NCI-H2107 (cell line): ENCODE measurements at regions not wholly inside any gene's neighbourhood (a gene's known extent, or its start where the extent isn't known, plus 50 kb on each side); places are given as distances from the start of the nearest gene placed in this dataset.
A peak's percentile ranks its signal among the peaks of the same experiment; 100 is the strongest.

Experiments used
- DNase-seq: peaks from one replicate; lab custom pipeline; 2025; lab: John Stamatoyannopoulos, UW

GRCh38 chr4:11597506-11597905, 168.8 kb upstream of the HS3ST1 start:
- no peak for DNase-seq

GRCh38 chr4:11596989-11597388, 168.3 kb upstream of the HS3ST1 start:
- DNase-seq = no peak

GRCh38 chr4:11593576-11594116, 165.0 kb upstream of the HS3ST1 start:
- no peak for DNase-seq

- DNase-seq = no peak
Observed at GRCh38 chr4:11592276-11592675, 163.6 kb upstream of the HS3ST1 start.

- no peak for DNase-seq
Observed at GRCh38 chr4:11590132-11590531, 161.4 kb upstream of the HS3ST1 start.

- DNase-seq = no peak
Observed at GRCh38 chr4:11589676-11590075, 161.0 kb upstream of the HS3ST1 start.

- DNase-seq = no peak
Observed at GRCh38 chr4:11587797-11588196, 159.1 kb upstream of the HS3ST1 start.

- peak; percentile 5 for DNase-seq
Observed at GRCh38 chr4:11585506-11585905, 156.8 kb upstream of the HS3ST1 start.

- no peak for DNase-seq
Observed at GRCh38 chr4:11568511-11568910, 139.8 kb upstream of the HS3ST1 start.

- no peak for DNase-seq
Observed at GRCh38 chr4:11566444-11567022, 137.8 kb upstream of the HS3ST1 start.

- no peak for DNase-seq
Observed at GRCh38 chr4:11565899-11566298, 137.2 kb upstream of the HS3ST1 start.

GRCh38 chr4:11565213-11565612, 136.5 kb upstream of the HS3ST1 start:
- no peak for DNase-seq

GRCh38 chr4:11564021-11564420, 135.3 kb upstream of the HS3ST1 start:
- no peak for DNase-seq

GRCh38 chr4:11549525-11549924, 120.8 kb upstream of the HS3ST1 start:
- DNase-seq = no peak

GRCh38 chr4:11548597-11549082, 119.9 kb upstream of the HS3ST1 start:
- DNase-seq = no peak

- no peak for DNase-seq
Observed at GRCh38 chr4:11546391-11547175, 117.9 kb upstream of the HS3ST1 start.

- no peak for DNase-seq
Observed at GRCh38 chr4:11545651-11546050, 117.0 kb upstream of the HS3ST1 start.

- no peak for DNase-seq
Observed at GRCh38 chr4:11544211-11544610, 115.5 kb upstream of the HS3ST1 start.

- no peak for DNase-seq
Observed at GRCh38 chr4:11543706-11544105, 115.0 kb upstream of the HS3ST1 start.

- DNase-seq = no peak
Observed at GRCh38 chr4:11542952-11543351, 114.3 kb upstream of the HS3ST1 start.

- no peak for DNase-seq
Observed at GRCh38 chr4:11537846-11538245, 109.2 kb upstream of the HS3ST1 start.

GRCh38 chr4:11535333-11535732, 106.6 kb upstream of the HS3ST1 start:
- DNase-seq = no peak

GRCh38 chr4:11534623-11535302, 106.1 kb upstream of the HS3ST1 start:
- DNase-seq = no peak
